SK-N-SH (cell line): ENCODE measurements at regions not wholly inside any gene's neighbourhood (a gene's known extent, or its start where the extent isn't known, plus 50 kb on each side); places are given as distances from the start of the nearest gene placed in this dataset.

Experiments
- CTCF ChIP-seq: fragments of 200-600 bp; sonication (generic); IDR thresholded peaks from 2 replicates; pipeline ENCODE4 v1.6.1; 2017; ENCODE audit warnings: antibody characterized with exemption, mild to moderate bottlenecking, moderate library complexity
- EZH2phosphoT487 ChIP-seq: fragments of 200-600 bp; sonication (generic); IDR thresholded peaks from 2 replicates; pipeline ENCODE4 v1.6.1; 2017; ENCODE audit warnings: low read depth, mixed run types, mild to moderate bottlenecking, antibody characterized with exemption, moderate library complexity, borderline replicate concordance
- RCOR1 ChIP-seq: fragments of 150-350 bp; IDR thresholded peaks from 2 replicates; pipeline ENCODE4 v1.6.1; 2017; ENCODE audit warnings: antibody characterized with exemption, low read length
- YY1 ChIP-seq: IDR thresholded peaks from 2 replicates; pipeline ENCODE4 v1.4.0; 2012; ENCODE audit warnings: low read depth, mild to moderate bottlenecking
- TF ChIP-seq, protein P1 (sequence below): IDR thresholded peaks from 2 replicates; pipeline ENCODE4 v1.4.0; 2012; ENCODE audit warnings: low read depth, borderline replicate concordance

DNA sequence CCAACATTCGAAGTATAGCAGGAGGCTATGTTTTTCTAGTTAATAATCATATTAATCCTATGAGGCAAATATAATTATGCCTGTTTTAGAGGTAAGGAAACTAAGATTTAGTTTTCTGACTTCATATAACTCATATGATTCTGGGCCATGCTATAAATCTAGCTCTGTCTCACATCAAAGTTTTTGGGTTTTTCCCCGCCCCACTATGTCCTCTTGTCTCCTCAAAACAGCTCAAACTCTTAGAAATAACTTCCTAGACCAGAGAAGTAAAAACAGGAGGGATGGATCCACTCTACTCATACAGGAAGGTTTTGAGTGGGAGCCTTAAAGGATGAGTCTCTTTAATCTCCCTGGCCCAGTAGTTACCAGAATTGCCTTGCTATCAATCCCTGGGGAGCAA lies 256.4 kb upstream of the FGGY start:
- TF ChIP-seq CTCF (no peak), YY1 (no peak), EZH2phosphoT487 (no peak), RCOR1 (no peak)
- TF ChIP-seq, protein P1, sequence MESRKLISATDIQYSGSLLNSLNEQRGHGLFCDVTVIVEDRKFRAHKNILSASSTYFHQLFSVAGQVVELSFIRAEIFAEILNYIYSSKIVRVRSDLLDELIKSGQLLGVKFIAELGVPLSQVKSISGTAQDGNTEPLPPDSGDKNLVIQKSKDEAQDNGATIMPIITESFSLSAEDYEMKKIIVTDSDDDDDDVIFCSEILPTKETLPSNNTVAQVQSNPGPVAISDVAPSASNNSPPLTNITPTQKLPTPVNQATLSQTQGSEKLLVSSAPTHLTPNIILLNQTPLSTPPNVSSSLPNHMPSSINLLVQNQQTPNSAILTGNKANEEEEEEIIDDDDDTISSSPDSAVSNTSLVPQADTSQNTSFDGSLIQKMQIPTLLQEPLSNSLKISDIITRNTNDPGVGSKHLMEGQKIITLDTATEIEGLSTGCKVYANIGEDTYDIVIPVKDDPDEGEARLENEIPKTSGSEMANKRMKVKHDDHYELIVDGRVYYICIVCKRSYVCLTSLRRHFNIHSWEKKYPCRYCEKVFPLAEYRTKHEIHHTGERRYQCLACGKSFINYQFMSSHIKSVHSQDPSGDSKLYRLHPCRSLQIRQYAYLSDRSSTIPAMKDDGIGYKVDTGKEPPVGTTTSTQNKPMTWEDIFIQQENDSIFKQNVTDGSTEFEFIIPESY: no peak
